EH (cell line): ENCODE measurements at regions not wholly inside any gene's neighbourhood (a gene's known extent, or its start where the extent isn't known, plus 50 kb on each side); places are given as distances from the start of the nearest gene placed in this dataset.

Experiments
- DNase-seq: peaks from one replicate; pipeline ENCODE4 v3.0.0-alpha.2; 2015; ENCODE audit warnings: low read depth

DNA sequence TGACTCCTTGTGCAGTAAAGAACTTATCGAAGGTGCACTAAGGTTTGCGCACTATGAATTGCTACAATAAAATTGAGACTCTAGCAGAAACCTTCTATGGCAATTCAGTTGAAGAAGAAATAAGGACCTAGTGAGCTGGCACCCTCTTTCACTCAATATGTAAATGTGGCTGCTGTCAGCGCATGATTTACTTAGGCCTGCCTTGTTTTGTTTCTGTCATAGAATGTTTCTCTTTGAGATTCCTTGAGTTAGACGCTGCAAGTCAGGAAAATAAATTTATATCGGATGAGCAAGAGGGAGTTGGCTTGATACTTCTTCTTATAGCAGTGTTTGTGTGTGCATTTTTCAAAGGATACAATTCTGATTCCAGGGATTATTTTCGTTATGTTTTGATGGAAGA is 322.1 kb downstream of the BLID start:
- no peak for DNase-seq

DNA sequence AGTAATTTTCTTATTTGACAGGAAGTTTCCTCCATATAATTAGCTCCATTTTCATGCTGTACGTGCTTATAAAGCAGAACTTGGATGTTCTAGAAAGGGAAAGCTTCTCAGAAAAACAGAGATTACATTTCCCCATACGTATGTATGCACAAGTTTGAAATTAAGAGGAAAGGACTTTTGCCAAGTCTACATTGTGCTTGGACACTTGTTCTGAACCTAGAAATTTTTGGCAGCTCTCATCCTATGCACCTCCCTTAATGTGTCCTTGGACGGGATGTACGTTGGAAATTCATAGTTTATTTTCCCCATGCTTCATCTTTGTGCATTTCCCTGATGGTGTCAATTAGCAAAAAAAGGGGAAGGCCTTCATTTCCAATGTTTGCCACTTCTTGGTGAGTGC is 322.7 kb downstream of the BLID start:
- no peak for DNase-seq

DNA sequence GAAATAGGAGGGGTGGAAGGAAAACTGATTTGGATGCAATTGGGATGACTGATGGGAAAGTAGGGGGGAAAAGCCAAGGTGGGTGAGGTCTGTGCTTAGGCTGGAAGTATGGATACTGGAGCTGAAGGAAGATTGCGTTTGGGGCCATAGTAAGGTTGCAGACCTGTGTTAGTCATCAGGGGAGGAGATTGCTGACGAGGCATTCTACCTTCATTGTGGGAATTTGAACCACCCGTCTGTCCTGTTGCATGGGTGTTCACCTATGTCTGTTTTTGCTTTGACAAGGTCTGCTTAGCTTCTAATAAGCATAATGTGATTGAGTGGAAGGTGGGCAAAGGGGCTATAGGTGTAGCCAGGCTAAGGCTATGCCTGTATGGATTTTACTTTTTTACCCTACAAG is 323.8 kb downstream of the BLID start:
- no peak for DNase-seq

DNA sequence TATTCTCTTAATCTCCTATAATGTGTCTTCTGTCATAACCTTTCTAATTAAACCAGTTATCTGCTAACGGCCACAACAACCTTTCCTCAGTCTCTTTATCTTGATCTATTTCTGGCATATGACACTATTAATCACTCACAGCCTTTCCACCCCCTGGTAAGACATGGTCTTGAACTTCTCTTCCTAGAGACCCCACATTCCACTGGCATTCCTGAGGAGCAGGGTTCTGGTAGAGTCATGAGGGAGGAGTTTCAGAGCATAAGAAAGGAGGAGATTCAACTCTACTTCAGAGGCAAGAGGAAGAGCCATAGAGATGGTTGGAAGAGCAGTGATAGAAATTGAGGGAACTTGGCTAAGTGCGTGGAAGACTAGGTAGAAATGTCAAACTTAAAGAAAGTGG is 325.6 kb downstream of the BLID start:
- no peak for DNase-seq

DNA sequence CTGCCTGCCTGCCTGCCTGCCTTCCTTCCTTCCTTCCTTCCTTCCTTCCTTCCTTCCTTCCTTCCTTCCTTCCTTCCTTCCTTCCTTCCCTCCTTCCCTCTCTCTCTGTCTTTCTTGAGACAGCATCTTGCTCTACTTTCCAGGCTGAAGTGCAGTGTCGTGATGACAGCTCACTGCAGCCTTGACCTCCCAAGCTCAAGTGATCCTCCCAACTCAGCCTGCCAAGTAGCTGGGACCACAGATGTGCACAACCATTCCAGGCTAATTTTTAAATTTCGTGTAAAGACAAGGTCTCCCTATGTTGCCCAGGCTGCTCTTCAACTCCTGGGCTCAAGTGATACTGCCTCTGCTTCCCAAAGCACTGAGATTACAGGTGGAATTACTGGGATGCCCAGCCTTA is 328.2 kb upstream of the SORL1-AS1 start:
- no peak for DNase-seq

DNA sequence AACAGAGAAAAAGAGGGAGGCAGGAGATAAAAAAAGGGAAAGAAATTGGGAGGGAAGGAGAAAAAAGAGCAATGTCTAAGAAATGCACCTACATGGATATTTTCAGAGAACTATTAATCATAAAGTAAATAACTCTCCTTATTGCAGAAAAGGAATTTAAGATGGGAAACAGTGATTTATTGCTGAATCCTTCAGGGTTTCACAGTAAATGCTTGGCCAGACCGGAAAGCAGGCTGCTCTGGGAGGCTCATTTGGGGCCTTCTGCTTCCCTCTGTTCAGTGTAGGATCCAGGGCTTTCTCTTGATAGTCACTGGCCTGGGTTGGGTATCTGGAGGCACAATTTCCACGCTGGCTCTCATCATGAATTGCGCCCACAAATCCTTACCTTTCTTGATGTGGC is 324.3 kb upstream of the SORL1-AS1 start:
- peak; percentile 55 for DNase-seq

DNA sequence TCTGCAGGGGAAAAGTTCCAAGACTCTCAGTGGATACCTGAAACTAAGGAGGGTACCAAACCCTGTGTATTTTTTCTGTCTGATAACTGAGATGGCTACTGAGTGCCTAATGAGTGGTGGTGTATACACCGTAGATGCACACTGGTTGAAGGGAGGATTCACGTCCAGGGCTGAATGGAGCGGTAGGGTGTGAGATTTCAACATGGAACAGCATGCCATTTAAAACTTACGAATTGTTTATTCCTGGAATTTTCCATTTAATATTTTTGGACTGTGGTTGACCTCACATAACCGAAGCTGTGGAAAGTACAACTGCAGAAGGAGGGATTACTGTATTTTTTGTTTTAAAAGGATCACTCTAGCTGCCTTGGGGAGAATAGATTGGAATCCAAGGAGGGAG is 322.5 kb upstream of the SORL1-AS1 start:
- DNase-seq, result no peak

DNA sequence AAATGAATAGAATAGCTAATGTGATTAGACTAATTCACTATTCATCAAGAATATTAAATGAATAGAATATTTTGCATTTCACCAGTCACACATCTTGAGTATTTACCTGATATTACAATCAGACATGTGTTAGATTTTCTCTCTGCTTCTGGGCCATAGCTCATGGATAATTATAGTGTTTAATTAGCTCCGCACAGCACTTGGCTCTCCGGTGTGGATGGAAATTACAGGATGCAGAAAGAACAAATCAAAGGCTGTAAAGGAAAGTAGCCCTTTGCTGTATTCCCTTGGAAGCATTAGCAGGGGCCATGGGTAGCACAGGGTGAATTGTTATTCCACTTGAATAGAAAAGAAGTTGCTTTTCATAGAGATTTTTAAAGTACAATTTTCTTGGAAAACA is 320.3 kb upstream of the SORL1-AS1 start:
- DNase-seq, result no peak

DNA sequence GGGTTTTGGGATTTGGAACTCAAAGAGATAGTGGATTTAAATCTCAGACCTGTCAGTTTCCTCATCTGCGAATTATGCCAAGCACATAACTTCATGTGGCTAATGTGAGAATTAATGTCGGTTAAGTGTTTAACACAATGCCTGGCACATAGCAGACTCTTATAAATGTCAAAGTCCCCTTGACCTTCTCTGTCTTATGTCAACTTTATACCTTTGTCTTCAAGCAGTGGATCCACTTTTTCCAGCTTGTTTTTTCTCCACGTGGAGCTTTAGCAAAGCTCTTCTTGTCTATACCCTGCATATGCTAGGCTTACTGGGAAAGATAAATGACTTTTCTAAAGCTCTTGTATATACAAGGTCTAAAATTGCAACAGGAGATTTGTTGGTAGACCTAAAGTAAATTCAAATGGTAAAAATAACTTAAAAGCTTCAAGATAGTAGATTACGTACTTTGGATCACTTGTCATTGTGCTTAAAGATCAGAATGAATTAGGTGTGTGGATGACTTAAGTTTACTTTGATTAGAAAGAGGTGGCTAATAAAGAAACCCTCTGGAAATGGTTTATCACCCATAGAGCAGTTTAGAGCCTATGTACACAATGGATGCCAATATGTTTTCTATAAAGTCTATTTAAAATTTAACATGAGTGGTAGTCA is 318.3 kb upstream of the SORL1-AS1 start:
- no peak for DNase-seq

DNA sequence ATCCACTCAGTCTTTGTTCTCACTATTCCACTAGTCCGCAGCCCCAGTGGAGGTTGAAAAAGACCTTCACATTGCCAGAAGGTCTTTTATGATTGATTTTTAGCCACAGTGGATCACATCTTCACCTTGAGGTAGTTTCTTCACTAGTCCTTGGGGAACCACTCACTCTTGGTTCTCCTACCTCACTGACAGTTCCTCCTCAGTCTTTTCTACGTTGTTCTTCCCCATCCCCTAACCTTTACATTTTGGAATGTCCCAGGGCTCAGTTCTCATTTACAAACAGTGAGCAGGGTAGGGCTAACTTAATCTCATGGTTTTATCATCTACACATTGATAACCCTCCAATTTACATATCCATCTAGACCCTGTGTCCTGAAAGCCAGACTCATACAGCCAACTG is 316.4 kb upstream of the SORL1-AS1 start:
- no peak for DNase-seq

DNA sequence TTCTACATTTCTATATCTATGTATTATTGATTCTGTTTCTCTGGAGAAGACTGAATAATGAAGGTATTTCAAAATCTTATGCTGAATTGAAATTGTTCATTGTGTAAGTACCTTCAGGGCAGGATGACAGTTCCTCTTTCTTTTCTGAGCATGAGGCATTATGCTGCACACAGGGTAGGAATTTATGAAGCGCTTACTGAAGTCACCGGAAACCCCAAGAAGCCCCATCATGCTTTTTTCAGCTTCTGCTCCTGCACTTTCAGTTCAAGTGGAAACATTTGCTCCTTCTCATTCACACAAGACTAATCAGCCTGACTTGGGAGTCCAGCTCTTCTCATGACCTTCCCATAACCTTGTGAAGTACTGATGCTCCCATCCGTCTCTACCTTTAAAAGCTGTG is 314.7 kb upstream of the SORL1-AS1 start:
- no peak for DNase-seq

DNA sequence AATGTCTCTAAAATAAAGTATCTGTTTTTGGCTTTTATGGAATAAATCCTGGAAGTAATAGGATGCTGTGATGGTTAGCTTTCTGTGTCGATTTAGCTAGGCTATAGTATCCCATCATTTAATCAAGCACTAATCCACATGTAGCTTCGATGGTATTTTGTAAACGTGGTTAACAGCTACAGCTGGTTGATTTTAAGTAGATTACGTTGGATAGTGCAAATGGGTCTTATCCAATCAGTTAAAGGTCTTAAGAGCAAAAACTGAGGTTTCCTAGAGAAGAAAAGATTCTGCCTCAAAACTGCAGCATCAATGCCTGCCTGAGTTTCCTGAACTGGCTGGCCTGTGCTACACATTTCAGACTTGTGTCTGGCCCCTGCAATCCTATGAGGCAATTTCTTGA is 314.2 kb upstream of the SORL1-AS1 start:
- DNase-seq, result no peak

DNA sequence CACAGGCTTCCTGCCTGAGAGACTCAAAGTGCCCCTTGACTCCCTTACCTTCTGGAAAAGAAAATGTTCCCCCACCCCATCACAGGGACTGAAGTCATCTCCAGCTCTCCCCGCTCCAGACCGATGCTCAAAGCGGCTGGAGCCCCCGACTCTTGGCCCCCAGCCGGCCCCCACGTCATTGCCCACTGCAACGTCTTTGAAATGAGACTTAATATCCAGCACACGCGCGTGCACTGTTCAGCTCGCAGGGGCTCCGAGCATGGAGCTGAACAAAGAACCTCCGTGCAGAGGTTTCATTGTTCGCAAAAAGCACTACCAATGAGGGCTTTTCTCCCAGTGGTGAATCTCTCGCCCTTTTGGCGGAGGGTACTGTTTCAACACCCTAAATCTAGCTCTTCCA is 313.4 kb upstream of the SORL1-AS1 start:
- no peak for DNase-seq

DNA sequence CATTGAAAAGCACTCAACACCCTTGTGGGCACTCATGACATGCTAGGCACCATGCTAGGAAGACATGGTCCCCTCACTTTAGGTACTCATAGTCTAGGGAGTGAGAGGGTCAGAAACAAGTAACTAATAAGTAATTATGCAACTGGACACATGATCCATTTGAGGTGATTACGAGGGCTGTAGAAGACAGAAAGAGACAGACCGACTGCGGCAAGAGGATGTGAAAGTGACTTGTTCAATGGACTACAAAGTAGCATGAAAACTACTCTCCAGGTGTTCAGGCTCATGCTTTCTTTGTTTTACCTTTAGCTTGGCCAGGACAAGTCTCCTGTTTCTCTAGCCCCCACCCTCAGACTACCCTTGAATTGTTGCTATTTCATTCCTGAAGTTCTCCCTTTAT is 310.8 kb upstream of the SORL1-AS1 start:
- no peak for DNase-seq

DNA sequence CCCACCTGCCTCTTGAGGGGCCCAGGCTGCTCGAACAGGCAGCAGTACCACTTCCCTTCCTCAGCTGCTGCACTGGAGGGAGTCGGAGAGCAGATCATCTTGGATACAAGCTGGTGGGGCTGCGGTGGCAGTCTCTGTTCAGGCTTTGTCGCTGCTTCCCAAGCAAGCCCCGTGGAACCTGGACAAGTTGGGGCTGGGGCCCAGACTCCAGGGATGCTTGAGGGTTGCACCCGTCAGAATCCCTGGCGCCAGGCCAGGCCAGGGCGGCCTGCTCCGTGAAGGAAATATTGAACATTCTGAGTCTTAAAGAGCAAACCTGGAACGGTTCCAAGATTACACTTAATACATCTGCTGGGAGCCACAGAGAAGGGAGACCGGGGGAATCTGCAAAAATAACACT is 310.1 kb upstream of the SORL1-AS1 start:
- peak; percentile 42 for DNase-seq

DNA sequence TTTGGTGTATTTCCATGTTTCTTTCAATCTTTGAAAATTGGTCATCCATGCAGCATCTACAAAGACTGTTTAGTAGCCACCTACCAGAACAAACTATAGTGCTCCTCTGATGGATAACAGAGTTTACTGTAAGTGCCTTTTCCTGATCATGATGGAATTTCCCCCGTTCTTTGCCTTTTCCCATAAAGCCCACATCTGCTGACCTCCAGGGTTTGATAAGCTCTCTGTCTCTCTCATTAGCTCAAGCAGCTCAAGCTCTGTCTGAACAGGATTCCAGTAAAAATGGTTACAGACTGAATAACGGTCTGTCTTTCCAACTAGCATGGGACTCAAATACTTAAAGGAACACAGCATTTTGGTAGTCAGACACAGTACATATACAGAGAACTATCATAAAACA is 308.4 kb upstream of the SORL1-AS1 start:
- no peak for DNase-seq

DNA sequence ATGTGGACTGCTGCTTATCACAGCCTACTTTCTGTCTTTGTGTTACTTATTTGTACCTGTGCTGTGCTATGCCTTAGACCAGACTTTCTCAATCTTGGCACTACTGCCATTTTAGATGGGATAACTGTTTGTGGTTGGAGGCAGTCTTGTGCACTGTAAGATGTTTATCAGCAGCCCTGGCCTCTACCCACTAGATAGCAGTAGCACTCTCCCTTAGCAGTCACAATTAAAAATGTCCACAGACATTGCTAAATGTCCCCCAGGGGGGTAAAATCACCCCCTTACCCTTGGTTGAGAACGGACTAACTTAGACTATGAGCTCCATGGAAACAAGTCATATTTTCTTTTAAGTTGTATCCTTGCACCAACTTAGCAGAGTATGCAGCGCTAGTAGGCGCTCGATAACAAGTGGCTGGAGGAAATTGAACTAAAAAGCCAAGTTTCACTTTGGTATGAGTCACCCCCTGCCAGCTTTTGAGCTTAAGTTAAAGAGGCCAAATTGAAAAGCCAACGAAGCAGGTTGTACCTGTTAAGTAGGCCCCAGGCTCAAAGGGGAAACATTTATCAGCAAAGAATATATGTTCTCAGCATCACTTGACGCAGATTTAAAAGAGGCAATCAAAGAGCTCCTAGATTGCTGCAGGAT is 304.8 kb upstream of the SORL1-AS1 start:
- DNase-seq, result no peak

DNA sequence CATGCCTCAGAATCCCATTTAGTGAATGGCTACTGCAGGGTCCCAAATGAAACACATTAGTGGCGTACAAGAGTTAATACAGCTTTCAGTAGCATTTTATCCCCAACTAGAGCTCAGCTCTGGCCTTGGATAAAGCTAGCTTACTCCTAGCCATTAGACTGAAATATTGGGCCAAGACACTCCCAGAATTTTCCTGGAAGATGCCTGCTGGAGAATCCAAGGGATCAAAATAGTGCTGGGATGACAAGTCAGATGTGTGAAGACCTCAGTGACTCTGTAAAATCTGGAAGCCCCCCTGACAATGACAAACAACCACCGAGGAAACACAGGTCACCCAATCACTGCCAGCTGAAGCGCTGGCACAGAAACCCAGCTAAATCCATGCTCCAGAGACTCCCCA is 303.1 kb upstream of the SORL1-AS1 start:
- DNase-seq, result no peak

DNA sequence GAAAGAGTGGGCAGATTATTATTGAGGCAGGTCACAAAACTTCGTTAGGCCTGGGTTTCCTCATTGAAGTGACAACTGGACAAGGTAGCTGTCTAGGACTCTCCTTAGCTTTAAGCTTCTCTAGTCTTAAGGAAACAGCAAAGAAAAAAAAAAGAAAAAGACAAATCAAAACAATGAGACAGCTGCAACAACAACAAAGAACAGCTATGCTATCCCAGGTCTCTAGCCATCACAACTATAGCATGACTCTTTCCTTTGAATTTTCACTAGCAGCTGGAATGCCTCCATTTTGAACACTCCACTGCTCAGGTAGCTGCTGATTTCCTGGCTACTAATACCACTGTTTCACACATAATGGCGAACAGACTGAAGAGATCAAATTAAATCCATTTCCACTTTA is 302.4 kb upstream of the SORL1-AS1 start:
- no peak for DNase-seq

DNA sequence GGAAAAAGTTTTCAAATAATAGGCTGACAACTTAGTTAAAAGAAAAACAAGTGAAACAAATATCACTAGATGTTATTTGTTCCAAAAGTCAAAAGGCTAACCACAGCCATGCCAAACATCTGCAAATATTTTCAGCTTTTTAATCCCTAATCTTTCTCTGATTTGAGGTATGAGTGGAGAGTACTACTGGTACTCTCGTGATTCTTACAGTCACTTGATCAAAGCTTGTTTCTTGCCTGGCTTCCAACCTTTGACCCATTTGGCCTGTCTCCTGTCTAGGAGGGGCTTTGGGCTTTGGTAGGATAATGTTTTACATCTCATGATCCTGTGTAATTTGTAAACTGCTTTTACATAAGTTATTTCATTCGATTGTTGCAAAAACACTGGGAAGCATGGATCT is 301.8 kb upstream of the SORL1-AS1 start:
- peak; percentile 2 for DNase-seq

DNA sequence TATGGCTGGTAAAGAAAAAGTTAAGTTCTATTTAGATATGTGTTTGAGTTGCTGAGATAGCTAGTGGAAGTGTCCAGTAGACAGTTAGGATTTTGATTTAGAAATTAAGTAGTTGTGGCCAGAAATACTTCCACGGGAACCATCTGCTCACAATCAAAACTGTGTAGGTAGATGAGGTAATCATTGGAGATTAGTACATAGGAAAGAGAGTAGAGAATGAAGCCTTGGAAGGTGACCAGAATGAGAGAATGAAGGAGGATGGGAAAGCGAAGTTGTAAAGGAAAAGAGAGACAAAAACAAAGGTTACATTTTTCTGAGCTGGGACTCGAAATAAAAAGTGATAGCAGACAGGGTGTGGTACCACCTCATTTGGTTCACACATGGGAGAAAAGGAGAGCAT is 296.9 kb upstream of the SORL1-AS1 start:
- DNase-seq, result no peak

DNA sequence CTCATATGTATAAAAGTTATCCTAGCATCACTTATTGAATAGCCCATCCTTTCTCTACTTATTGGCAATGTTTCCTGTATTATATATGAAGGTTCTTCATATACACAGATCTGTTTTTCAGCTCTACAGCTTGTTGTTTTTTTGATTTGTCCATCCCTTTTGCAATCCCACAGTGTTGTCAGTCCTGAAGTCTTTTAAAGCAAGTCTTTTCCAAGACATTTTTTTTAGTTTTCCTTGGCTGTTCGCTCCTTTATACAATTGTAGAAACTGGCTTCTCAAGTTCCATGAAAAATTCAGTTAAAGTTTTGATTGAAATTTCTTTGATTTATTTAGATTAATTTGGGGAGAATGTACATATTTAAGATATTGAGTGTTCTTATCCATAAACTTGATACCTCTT is 295.3 kb upstream of the SORL1-AS1 start:
- no peak for DNase-seq

DNA sequence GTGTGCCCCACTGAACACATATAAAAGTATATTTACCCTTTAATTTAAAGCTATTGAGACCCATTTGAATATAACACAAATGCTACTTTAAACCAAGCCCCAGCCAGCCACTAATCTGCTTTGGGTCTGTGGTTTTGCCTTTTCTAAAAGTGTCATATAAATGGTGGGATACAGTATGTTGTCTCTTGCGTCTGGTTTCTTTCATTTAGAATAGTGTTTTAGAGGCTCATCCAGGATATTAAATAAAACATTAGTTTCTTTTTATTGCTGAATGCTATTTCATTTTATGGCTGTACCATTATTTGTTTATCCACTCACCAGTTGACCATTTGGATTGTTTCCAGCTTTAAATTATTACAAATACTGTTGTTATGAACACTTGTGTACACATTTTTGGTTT is 290.5 kb upstream of the SORL1-AS1 start:
- no peak for DNase-seq

DNA sequence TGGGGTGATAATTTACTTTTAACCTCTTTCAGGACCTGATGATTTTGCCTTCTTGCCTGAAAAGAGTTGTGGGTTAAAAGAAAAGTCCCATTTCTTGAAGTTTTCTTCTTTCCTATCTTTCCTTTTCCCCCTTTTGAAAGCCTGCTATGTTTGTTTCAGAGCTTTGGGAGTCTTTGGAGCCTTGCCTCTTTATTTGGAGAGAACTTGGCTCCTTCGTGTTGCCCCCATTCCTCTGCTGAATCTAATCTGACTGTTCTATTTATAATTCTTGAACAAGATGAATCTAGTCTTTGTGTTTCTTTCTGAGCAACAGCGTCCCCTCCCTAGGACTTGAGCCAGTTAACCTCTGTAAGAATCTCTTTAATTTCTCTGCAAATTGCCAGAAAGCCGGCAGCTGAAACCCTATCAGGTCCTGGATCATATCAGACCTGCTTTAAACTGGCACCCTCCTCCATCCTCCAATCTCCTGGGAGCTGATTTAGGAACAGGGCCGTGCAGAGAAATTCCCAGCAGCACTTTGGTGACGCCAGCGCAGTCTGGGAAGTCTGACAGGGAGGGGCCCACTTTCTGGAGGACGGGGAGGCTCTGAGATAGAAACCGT is 289.1 kb upstream of the SORL1-AS1 start:
- peak; percentile 19 for DNase-seq
